ENCODE measurements at regions not wholly inside any gene's neighbourhood (a gene's known extent, or its start where the extent isn't known, plus 50 kb on each side); places are given as distances from the start of the nearest gene placed in this dataset.

GRCh38 chr14:85123755-85124154, 406.2 kb upstream of the FLRT2 start:
- intact Hi-C loops (cut with DNase I; ENCODE audit: low total_unique reads), result no loop called here
- WGBS, 2 donors (ENCODE audit: low coverage in 1 of 2), result 78 to 80% methylated on average over 2 of the region's 2 CpGs
- TF ChIP-seq CTCF (IDR thresholded peaks at IDR 0.05), result no peak
- no peak for TF ChIP-seq POLR2AphosphoS5 (IDR thresholded peaks at IDR 0.05)
- TF ChIP-seq EP300 (IDR thresholded peaks at IDR 0.05; ENCODE audit: low read depth), result no peak
- TF ChIP-seq POLR2A (IDR thresholded peaks at IDR 0.05), result no peak

GRCh38 chr14:85124631-85125290, 405.2 kb upstream of the FLRT2 start:
- TF ChIP-seq EP300 (IDR thresholded peaks at IDR 0.05; ENCODE audit: low read depth), result no peak
- no peak for TF ChIP-seq POLR2A (IDR thresholded peaks at IDR 0.05)
- Histone ChIP-seq H3K9me3 (no peaks in the 10 kb centered on the region), H3K4me3 (no peak overlapping the region), H3K27me3 (no peaks in the 10 kb centered on the region), H3K4me1 (no peaks in the 10 kb centered on the region), H3K36me3 (no peaks in the 10 kb centered on the region), H3K27ac (no peak overlapping the region)
- WGBS, 2 donors (ENCODE audit: low coverage in 1 of 2), result 80 to 87% methylated on average over 2 to 3 of the region's 3 CpGs
- intact Hi-C loops (cut with DNase I; ENCODE audit: low total_unique reads) (no loop called here), in situ Hi-C loops (cut with MboI; ENCODE audit: low pct_ligation_motif_present in 1 of 4, low pct_unique_long_range_greater_than_20kb in 1 of 4, low sequenced_read_pairs in 3 of 4) (no loop called here)
- no peak for DNase-seq

More at GRCh38 chr14:85123755-85124154, 406.2 kb upstream of the FLRT2 start:
- no peak overlapping the region for H3K4me3 ChIP-seq
- H3K4me1 ChIP-seq, result no peaks in the 10 kb centered on the region
- no peak for DNase-seq
- H3K36me3 ChIP-seq, result no peaks in the 10 kb centered on the region
- H3K27ac ChIP-seq, result no peak overlapping the region
- in situ Hi-C loops (cut with MboI; ENCODE audit: low pct_ligation_motif_present in 1 of 4, low pct_unique_long_range_greater_than_20kb in 1 of 4, low sequenced_read_pairs in 3 of 4), result no loop called here
- H3K9me3 ChIP-seq, result no peaks in the 10 kb centered on the region
- no peaks in the 10 kb centered on the region for H3K27me3 ChIP-seq

- intact Hi-C loops (cut with DNase I; ENCODE audit: low total_unique reads), result no loop called here
- in situ Hi-C loops (cut with MboI; ENCODE audit: low pct_ligation_motif_present in 1 of 4, low pct_unique_long_range_greater_than_20kb in 1 of 4, low sequenced_read_pairs in 3 of 4), result no loop called here
- DNase-seq, result no peak
- H3K9me3 ChIP-seq, result no peaks in the 10 kb centered on the region
- no peaks in the 10 kb centered on the region for H3K27me3 ChIP-seq
- no peaks in the 10 kb centered on the region for H3K36me3 ChIP-seq
- TF ChIP-seq POLR2A (IDR thresholded peaks at IDR 0.05) (no peak), CTCF (IDR thresholded peaks at IDR 0.05) (no peak), EP300 (IDR thresholded peaks at IDR 0.05; ENCODE audit: low read depth) (no peak), POLR2AphosphoS5 (IDR thresholded peaks at IDR 0.05) (no peak)
- no peak overlapping the region for H3K27ac ChIP-seq
- no peak overlapping the region for H3K4me3 ChIP-seq
- 76 to 79% methylated on average over 2 of the region's 2 CpGs for WGBS, 2 donors (ENCODE audit: low coverage in 1 of 2)
- H3K4me1 ChIP-seq, result no peaks in the 10 kb centered on the region
Observed at GRCh38 chr14:85125291-85125670, 404.7 kb upstream of the FLRT2 start.

- in situ Hi-C loops (cut with MboI; ENCODE audit: low pct_ligation_motif_present in 1 of 4, low pct_unique_long_range_greater_than_20kb in 1 of 4, low sequenced_read_pairs in 3 of 4), result no loop called here
- Histone ChIP-seq H3K27ac (no peak overlapping the region), H3K4me3 (no peak overlapping the region), H3K4me1 (no peaks in the 10 kb centered on the region), H3K27me3 (no peaks in the 10 kb centered on the region), H3K9me3 (peaks cover 0 to 7% of the 10 kb centered on the region in 2 donors), H3K36me3 (no peaks in the 10 kb centered on the region)
- 24 to 40% methylated on average over 2 of the region's 2 CpGs for WGBS, 2 donors (ENCODE audit: low coverage in 1 of 2)
- intact Hi-C loops (cut with DNase I; ENCODE audit: low total_unique reads), result no loop called here
- DNase-seq, result no peak
- TF ChIP-seq CTCF (IDR thresholded peaks at IDR 0.05), result no peak
- no peak for TF ChIP-seq POLR2A (IDR thresholded peaks at IDR 0.05)
- TF ChIP-seq POLR2AphosphoS5 (IDR thresholded peaks at IDR 0.05), result no peak
- no peak for TF ChIP-seq EP300 (IDR thresholded peaks at IDR 0.05; ENCODE audit: low read depth)
Observed at GRCh38 chr14:85129921-85130320, 400.0 kb upstream of the FLRT2 start.

Data from transverse colon (tissue), 4 donors.